ENCODE measurements at regions not wholly inside any gene's neighbourhood (a gene's known extent, or its start where the extent isn't known, plus 50 kb on each side); places are given as distances from the start of the nearest gene placed in this dataset.

DNA sequence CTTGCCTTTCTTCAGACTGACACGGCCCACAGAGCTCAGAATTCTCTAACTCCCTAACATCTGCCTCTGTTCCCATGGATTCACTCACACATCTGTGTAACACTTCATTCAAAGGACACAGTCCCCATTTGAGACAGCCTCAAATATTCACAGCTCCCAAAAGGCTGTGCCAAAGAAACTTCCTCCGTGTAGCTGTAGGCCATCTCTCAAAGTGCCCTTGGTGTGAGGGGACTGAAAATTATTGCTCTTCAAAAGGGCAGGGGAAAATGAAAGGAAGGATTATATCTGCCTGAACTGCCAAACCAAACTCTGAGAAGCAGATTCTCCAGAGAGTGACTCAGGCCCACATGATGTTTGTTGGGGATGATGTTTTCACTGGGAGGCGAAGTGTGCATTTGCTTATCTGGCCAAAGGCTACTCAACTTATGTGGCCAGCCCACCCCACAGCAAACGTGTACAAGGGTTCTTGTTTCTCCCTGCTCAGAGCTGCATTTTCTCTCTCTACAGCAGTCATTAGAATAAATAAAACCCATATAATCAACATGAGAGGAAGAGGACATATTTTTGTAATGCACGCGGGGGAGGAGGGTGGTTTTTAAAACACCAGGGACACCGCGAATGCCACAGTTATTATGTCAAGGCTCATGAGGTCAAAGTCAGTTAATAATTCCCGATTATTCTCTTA lies 302.4 kb upstream of the NFE2L3 start:
- DNase-seq (ENCODE audit: low read depth in 4 of 4, low spot score in 2 of 4) = no peak

DNA sequence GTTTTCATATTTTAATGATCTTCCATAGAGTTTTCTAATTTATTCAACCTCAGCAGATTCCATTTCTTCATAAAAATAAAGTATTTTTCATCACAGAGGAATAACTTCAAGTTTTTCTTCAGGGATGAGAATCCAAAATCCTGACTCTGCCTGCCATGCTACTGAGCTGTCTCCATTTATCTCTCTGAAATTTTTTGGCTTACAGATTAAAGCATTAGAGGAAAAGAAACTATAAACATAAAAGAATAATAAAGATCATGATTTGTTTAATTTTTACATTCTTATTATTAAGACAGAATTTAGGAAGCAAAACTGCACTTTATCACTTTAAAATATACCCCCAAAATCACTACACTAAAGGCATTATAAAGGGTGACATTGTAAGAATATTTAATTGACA lies 301.8 kb upstream of the NFE2L3 start:
- DNase-seq (ENCODE audit: low read depth in 4 of 4, low spot score in 2 of 4) = no peak

DNA sequence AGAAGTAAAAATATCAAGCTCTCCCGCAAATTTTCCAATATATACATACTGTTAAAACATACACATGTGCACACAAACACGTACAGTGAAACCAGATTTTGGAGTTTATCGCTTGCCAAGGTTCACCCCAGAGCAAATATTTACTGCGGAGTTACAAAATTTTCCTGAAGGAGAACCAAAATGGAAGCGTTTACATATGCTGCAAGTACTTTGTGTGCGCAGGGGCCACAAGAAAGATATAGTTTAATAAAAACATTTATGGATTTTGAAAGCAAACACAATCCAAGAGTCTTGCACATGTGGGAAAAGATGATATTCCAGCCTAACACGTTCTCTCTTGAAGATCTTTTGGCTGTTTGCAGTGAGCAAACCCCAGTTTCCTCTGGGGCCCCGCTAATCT lies 301.3 kb upstream of the NFE2L3 start:
- no peak for DNase-seq (ENCODE audit: low read depth in 4 of 4, low spot score in 2 of 4)

DNA sequence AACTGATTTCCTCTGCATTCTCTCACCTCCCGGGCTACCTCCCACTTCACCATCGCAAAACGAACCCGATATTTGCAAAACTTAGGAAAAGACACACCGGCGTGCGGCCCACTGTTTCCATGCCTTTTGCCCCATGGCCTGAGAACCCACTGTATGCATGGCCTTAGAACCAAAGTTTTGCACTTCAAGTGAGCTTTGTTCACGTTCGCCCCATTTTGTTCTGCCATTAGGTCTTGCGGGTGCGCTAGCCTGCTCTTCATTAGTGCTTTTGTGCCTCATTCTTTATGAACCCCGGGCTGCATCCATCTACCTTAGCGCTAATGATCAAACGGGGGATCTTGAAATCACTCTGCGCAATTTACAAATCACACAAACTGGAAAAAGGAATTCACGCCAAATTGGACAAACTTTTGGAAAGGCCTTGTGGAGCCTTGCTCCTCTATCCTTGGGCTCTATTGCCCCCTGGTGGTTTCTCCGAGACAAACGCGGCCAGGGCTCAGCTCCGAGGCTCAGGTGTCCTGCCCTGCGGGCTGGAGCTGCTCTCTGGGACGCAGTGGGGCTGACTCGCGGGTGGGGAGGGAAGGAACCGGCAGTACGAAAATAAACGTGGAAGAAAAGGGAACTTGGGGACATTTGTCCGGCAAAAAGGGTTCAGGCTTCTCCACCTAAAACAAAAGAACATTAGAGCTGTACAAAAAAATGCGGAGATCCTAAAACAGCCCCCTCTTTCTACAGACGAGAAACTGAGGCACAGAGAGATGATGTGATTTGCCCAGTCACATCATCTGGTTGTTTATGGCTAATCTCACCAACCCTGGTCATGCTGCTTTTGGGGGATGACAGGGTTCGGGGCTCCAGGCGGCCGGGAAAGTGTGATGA lies 300.4 kb upstream of the NFE2L3 start:
- DNase-seq (ENCODE audit: low read depth in 4 of 4, low spot score in 2 of 4) = peak in 2 of 4 donors; percentile 85 to 93

DNA sequence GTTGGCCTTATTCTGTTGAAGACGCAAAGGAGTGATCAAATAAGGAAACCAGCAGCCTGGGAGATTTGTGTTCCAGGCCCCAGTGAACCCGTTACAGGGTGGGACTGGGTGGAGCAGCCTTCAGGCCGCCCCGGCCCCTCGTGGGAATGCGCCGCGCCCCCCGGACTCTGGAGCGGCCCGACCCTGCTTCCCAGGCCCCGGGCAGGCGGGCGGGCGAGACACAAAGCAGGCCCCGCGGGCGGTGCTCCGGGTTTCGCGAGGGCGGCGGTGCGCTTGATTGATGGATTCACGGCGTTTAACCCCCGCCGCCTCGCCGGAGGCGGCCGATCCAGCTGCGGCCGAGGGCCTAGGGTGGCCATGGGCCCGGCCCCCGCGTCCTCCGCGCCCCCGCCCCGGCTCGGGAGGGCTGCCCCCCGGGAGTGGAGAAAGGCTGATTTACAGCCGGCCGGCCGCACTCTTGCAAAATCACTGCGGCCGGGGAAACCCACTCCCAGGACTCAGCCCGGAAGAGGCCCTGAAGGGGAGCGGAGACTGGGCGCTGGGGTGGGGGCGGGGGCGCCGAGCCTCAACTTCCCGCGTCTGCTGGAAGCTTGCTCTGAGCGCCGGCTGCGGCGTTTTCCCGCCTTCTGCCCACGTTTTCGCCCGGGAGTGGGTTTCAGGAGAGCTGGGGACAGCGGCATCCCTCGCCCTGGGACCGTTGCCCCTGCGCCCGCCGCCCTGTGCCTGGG lies 299.6 kb upstream of the NFE2L3 start:
- peak in 2 of 4 donors; percentile 62 to 68 for DNase-seq (ENCODE audit: low read depth in 4 of 4, low spot score in 2 of 4)

DNA sequence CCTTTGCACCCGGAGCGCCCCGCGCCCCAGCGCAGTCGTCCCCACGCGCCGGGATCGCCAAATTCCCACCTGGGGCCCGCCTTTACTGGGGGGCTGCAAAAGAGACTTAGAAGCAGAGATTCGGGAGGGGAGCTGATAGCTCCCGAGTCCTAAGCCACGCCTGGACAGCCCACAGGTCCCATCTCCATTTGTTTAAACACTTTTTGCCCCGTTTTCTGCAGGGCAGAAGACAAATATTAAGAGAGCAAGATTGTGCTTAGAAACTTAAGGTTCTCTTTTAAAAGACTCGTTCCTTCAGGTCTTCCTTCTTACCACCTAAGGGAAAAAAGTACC lies 299.1 kb upstream of the NFE2L3 start:
- no peak for DNase-seq (ENCODE audit: low read depth in 4 of 4, low spot score in 2 of 4)

DNA sequence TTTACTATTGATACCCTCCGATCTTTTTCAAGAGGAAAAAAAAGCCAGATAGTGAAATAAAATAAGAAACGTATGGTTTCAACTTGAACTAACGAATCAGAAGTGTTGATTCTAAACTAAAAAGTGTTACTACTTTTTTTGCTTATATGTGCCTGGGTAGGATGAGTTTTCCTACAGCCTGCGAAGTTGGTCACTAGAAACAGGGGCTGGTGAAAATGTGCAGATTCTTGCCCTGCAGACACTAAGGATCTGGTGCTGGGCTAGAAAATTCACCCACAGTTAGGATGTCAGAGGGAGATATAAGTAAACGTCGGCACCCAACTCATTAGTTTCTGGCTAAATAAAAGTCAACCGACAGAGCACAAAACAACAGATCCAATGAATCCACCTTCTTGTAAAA lies 298.7 kb upstream of the NFE2L3 start:
- DNase-seq (ENCODE audit: low read depth in 4 of 4, low spot score in 2 of 4) = no peak

DNA sequence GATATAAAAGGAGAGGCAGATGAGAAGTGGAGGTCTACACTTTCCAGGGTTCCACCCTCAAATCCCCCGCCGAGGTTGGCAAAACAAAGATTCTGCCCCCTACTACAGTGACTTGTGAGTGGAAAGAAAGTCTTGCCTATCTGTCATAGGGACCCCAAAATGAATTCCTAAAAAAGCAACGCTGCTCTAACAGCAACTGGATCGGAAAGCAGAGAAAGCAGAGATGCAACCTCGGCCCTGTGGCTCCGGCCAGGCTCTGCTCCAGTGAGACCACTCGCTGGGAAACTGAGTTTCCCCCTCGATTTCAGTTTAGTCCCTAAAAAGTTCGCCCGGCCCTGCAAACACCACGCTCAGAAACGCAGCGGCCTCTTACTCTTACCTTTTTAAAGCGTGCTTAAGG lies 297.9 kb upstream of the NFE2L3 start:
- DNase-seq (ENCODE audit: low read depth in 4 of 4, low spot score in 2 of 4) = no peak

DNA sequence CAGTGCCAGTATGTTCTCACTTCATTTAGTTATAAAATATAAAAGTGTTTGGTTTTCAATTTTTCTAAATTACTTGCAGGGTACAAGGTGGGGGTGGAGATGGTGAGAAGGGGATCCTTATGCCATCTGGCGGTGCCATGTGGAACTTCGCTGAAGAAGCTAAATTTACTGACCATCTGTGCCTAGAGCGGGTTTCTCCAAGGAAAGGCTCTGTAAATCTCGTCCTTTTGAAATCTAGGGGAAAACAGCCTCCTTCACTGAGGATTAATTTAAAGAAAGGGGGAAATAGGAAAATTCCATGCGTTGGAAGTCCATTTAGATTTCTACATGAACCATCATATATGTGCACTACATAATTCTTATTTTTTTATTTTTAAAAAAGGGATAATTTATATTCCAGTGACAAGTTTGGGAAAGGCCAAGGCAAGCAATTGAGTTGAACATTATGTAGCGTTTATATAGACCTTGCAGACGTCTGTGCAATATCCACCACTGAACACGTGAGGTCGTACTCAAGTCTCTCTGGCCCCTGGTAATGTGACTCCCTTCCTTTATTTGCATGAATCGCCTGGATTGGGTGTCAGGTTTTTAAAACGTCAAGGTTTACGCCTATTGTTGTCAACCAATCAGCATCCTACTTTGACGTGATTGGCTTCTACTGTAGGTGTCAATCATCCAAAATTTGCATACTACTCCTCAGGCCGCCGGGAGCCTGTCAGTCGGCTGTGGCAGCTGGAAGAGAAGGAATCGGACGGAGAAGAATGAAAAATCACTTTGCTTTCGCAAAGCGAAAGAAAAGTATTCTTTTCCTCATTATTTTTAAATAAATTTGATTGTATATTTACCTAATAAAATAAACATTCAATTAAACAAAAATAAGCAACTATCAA lies 297.1 kb upstream of the NFE2L3 start:
- peak; percentile 89 to 99 (median 96) for DNase-seq (ENCODE audit: low read depth in 4 of 4, low spot score in 2 of 4)

DNA sequence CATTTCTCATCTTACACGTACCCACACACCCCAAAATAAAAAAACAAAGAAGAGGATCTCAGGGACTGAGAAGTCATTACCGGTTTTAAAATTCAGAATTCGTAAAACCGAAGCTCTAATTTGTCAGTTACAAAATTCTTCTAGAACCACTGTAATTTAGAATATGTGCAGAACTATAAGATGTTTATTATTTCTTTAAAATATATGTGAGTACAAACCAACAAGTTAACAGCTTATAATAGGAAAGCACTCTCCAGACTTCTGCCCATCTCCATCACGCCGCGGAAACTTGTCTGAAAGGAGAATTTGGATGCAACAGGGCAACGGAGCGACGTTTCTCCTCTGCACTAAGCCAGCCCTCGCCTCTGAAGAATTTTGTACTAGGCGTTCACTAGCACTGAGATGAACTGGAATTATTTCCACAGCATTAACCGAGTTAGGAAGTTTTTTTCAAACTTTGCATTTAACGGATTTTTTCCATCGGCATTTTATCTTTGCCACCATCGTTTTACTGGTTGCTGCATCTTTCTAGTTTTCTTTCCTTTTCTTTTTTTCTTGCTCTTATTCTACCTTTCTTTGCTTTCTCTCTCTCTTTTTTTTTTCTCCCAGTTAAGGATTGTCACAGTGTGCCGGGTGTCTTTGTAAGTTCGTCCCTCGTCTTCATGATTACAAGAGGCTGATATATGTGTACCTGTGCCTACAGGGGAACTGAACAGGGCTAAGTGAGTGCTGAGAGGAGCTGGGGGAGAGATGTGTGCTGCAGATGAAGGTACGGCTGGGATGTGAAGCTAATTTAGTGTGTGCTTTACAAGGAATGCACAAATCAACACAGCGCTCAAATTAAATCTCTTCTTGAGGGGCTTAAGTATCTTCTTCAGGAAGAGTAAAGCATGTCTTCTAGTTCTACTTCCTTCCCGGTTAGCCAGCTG lies 295.9 kb upstream of the NFE2L3 start:
- peak in 2 of 4 donors; percentile 40 to 69 for DNase-seq (ENCODE audit: low read depth in 4 of 4, low spot score in 2 of 4)

DNA sequence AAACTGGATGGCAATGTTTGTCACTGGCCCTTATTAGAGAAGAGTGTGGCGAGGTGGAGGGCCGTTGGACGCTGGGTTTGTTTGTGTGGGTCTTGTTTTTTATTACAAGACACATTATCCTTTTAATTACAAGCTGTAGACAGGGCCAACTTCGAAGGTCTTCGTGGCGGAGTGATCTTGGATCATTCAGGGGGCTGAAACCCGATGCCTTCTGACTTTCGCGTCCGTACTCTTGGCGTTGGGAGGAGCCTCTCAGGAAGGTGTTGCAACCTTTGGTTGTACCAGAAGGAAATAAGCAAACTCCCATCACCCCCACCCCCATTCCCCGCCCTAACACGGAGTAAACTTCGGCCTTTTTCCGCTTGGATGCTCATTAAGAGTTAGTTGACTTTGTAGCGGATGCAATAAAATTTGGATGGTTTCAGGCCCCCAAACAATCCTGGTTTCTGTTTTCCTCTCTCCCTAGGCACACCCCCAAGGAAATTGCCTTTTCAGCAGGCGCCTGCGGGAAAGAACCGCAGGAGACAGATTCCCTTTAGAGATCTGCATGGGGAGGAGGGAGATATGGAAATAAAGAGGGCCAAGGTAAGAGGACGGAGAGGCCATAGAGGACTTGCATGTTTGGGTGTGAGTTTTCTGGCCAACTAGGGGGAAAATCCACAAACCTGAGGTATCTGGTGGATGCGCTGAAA lies 294.5 kb upstream of the NFE2L3 start:
- peak in 1 of 4 donors; percentile 86 for DNase-seq (ENCODE audit: low read depth in 4 of 4, low spot score in 2 of 4)

DNA sequence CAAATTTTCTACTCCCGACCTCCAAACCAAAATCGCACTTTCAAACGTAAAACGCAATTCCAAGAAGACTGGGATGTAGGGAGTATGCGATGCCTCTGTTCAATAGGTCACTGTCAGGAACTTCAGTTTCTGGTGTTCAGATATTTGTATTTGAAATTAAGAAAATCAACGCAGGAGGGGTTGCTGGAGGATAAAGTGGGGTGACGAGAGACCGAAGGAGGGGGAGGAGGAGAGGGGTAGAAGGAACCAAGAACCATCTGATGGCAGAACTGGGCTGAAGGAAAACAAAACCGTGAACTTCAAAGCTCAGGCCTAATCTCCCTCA lies 293.8 kb upstream of the NFE2L3 start:
- no peak for DNase-seq (ENCODE audit: low read depth in 4 of 4, low spot score in 2 of 4)

DNA sequence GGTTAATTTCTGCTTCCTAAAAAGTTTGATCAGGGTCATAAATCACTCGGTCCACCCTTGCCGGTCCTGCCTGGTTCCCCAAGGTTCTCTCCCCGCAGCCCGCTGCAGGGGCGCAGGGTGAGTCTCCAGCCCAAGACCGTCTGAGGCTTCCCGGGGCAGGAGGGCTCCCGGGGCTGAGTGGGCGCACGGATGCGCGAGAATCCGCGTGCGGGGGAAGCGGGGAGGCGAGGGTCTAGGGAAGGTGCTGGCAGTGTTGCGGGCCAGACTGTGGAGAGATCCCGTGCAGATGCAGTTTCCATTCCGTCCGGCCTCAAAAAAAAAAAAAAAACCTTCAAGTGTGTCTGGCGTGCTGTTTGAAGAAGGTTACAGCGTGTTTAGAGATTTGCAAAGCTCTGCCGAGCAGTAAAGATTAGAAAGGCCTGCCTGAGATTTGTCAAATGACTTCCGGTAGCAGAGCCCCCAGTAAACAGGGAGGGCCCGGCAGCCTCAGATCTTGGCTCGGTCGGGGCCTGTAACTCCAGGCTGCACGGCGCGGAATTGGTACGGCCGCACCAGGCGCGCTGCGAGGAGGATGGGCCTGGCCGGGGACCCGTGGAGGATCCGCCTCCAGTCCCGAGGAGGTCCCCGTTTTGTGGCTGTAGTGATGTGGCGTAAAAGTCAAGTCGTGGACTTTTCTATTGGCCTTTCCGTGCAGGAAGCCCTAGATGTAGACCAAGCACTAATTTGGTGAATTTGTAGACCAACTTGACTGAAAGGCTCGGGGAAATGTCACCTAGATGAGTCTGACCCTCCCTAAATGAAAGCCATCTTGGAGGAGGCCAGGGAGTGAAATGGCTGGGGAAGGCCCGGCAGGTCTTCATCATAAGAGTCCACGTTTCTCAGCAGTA lies 293.2 kb upstream of the NFE2L3 start:
- peak in 1 of 4 donors; percentile 34 for DNase-seq (ENCODE audit: low read depth in 4 of 4, low spot score in 2 of 4)

DNA sequence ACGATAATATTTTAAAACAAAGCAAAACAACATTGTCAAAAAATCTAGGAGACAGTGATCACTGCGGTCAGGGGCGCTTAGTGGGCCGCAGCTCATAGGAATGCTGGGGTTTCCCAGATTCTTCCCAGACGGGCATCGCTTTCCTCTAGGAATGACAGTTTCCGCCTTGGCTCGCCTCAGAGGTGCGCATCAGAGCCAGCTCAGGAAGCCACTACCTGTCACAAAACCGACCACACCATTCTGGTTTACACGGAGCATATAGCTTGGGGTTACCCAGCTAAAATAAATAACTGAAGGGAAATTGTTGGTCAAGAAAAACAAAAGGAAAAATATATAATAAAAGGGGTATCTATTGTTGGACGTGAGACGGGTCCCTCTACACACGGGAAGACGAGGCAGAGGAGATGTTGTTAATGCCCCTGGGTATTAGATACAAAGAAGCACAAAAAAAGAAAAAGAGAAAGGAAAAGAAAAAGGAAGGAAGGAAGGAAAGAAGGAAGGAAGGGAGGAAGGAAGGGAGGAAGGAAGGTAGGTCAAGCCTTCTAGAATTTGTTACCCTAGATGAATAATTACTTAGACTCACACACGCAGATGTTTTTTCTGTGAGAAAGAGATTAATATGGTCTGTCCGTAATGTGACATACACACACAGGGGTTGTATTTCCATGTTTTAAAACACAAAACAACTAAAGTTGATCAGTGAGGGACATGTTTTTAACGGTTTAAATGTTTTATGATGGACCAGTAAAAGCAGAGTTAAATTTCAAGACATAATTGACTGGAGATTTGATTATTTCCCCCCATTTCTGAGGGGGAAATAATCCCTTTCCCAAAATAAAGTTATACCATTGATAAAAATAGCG lies 292.4 kb upstream of the NFE2L3 start:
- no peak for DNase-seq (ENCODE audit: low read depth in 4 of 4, low spot score in 2 of 4)

DNA sequence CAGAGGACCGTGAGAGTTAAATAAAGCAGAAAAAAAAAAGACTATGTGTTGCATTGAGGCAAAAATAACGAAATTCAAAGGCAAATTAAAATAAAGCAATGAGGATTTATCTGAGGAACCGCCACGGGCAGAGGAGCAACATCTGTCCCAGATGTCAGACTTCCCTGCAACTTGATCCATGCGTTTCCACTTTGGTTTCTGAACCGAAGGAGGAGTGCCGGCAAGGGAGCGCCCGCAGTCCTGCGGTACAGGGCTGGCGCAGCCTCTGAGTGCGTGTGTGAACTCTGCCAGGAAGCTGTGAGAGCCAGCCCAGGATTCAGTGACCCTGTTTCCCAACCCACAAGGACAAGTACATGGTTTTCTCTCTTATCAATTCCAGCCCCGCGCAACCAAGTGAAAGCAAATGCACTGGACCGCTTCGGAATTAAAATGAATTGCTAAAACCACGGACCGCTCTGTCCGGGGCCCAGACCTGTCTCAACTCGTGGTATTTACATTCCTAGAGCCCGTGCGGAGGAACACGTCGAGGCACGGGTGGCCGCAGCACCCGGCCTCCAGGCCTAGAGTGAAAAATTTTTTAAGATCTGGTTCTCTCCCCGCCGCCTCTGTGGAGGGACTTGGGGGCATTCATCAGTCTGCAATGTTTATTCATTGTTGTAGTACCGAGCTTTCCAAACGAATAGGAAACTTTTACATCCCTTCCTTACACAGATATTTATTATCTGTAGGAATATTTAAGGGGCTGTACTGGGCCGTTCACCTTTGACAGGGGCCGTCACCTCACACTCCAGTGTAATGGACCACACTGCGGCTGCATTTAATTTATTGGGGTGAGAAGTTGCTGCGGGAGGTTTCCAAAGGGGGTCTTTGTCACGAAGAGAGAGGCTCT lies 291.5 kb upstream of the NFE2L3 start:
- peak in 1 of 4 donors; percentile 44 for DNase-seq (ENCODE audit: low read depth in 4 of 4, low spot score in 2 of 4)

DNA sequence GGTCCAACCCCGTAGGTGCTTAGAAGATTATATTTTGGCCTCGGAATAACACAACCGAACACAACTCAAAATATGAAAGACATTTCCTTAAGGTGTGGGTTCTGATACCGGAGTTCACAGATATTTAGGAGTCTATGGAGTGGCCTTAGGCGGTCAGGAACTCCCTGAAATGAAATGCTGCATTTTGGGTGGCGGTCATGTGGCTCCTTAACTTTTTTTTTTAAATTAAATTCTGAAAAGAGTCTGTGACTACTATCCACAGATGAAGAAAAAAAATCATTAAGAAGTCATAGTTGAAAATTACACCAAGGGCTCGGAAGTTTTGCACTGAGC lies 290.9 kb upstream of the NFE2L3 start:
- DNase-seq (ENCODE audit: low read depth in 4 of 4, low spot score in 2 of 4) = no peak

Data from left renal cortex interstitium (tissue), 4 donors.